ENCODE measurements at regions not wholly inside any gene's neighbourhood (a gene's known extent, or its start where the extent isn't known, plus 50 kb on each side); places are given as distances from the start of the nearest gene placed in this dataset.

DNA sequence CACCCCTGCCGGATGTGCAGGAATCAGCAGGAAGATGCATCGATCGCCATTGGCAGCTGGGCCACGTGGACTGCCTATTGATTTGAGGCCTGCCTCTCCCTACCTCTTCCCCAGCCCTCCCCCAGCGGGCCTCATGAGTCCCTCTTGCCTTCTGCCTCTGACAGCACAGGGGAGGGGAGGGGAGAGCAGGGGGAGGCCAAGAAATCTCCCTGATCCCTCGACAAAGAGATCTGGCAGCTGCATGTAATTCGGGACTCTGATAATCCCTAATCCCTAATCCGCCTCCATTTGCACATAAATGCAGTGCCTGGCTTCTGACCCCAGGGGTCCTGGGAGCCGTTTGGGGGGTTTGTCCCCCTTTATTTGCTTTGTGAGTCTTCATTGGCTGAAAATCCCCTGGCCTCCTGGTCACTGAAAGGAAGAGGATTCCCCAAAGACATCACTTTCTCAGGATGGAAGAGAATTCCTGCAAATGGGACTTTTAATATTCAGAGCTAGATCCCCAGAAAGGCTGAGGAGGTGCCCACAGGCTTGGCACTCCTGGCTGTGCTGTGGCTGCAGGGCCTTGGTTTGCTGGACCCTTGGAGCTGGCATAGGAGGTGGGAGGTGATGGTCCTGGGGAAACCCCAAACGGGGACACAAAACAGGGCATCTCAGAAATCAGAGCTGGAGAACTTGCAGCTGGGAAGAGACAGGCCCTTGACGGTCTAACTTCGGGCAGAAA lies 239.4 kb upstream of the POU3F1 start:
- H3K4me3 ChIP-seq (ENCODE audit: insufficient read length, low read depth), result no peak overlapping the region
- H3K9ac ChIP-seq (ENCODE audit: insufficient read length, low read depth), result no peak overlapping the region
- H3K9me3 ChIP-seq (ENCODE audit: insufficient read depth, low read length), result no peaks in the 10 kb centered on the region
- peaks cover 3% of the 10 kb centered on the region for H3K27me3 ChIP-seq (ENCODE audit: insufficient read depth, insufficient read length)
- H3K36me3 ChIP-seq (ENCODE audit: insufficient read depth, insufficient read length, low read length), result no peaks in the 10 kb centered on the region
- peak; percentile 95 for DNase-seq (ENCODE audit: low read depth, low spot score)
- TF ChIP-seq YY1 (IDR thresholded peaks at IDR 0.05; ENCODE audit: insufficient read depth, insufficient read length), result no peak
- TF ChIP-seq SUZ12 (IDR thresholded peaks at IDR 0.05; ENCODE audit: extremely low read depth, insufficient read depth, insufficient read length), result no peak
- TF ChIP-seq ZNF274 (IDR thresholded peaks at IDR 0.05; ENCODE audit: low read depth, low read length), result no peak
- peaks cover 11% of the 10 kb centered on the region for H3K4me1 ChIP-seq (ENCODE audit: insufficient read depth, insufficient read length)

DNA sequence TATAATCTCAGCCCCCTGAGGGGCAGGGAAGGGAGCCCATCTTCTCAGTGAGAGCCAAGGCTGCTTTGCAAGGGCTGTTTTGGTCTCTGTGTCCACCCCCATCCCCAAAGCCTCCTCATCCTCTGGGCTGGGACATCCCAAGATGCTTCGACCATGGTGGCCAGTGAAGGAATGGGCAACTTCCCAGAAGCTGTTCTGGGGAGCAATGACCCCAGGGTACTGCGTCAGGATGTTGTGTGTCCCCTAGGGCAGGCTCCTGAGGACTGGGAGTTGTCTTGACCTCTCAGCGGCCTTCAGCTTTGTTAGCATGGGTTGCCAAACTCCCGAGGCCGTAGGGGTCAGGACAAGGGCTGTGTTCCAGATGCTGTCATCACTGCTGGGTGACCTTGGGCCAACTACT lies 238.4 kb upstream of the POU3F1 start:
- no peak for DNase-seq (ENCODE audit: low read depth, low spot score)
- Histone ChIP-seq H3K4me1 (ENCODE audit: insufficient read depth, insufficient read length) (peaks cover 11% of the 10 kb centered on the region), H3K9ac (ENCODE audit: insufficient read length, low read depth) (no peak overlapping the region), H3K36me3 (ENCODE audit: insufficient read depth, insufficient read length, low read length) (no peaks in the 10 kb centered on the region), H3K9me3 (ENCODE audit: insufficient read depth, low read length) (no peaks in the 10 kb centered on the region), H3K27me3 (ENCODE audit: insufficient read depth, insufficient read length) (peaks cover 2% of the 10 kb centered on the region), H3K4me3 (ENCODE audit: insufficient read length, low read depth) (no peak overlapping the region)
- TF ChIP-seq ZNF274 (IDR thresholded peaks at IDR 0.05; ENCODE audit: low read depth, low read length) (no peak), YY1 (IDR thresholded peaks at IDR 0.05; ENCODE audit: insufficient read depth, insufficient read length) (no peak), SUZ12 (IDR thresholded peaks at IDR 0.05; ENCODE audit: extremely low read depth, insufficient read depth, insufficient read length) (no peak)

DNA sequence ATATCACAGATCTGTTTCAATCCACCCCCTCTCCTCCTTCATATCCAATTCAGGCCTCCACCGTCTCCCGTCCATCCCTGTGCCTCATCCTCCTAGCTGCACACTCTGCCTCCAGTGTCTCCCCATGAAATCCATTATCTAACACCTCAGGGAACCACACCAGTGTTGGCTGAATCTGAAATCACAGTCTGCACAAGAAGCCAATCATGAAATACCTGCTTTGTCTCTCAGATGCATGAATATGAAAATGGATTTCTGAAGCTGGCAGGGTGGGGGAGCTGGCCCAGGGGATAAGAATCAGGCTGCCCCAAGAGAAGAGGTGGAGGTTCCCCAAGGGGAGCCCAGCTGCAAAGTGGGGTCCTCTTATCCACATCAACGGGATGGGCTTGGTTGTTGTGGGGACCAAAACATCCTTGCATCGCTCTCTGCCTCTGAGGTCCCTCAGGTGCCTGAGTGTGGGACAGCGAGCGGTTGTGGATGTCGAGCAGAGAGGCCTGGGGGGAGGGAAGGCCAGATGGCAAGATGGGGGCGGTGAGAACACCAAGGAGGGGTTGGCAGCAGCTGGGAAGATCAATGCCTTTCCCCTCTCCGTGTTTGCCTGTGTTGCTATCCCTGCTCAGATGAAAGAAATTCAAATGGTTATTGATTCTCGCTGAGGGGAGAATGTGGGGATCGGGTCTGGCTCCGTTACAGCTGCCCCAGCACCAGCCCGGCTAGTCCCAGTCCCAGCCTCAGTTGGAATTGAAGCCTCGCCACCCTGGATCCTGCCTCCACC lies 237.3 kb upstream of the POU3F1 start:
- peaks cover 10% of the 10 kb centered on the region for H3K9me3 ChIP-seq (ENCODE audit: insufficient read depth, low read length)
- H3K9ac ChIP-seq (ENCODE audit: insufficient read length, low read depth), result no peak overlapping the region
- no peaks in the 10 kb centered on the region for H3K36me3 ChIP-seq (ENCODE audit: insufficient read depth, insufficient read length, low read length)
- no peak for TF ChIP-seq SUZ12 (IDR thresholded peaks at IDR 0.05; ENCODE audit: extremely low read depth, insufficient read depth, insufficient read length)
- no peak for TF ChIP-seq ZNF274 (IDR thresholded peaks at IDR 0.05; ENCODE audit: low read depth, low read length)
- no peak for TF ChIP-seq YY1 (IDR thresholded peaks at IDR 0.05; ENCODE audit: insufficient read depth, insufficient read length)
- H3K4me1 ChIP-seq (ENCODE audit: insufficient read depth, insufficient read length), result peaks cover 11% of the 10 kb centered on the region
- H3K27me3 ChIP-seq (ENCODE audit: insufficient read depth, insufficient read length), result no peaks in the 10 kb centered on the region
- DNase-seq (ENCODE audit: low read depth, low spot score), result no peak
- H3K4me3 ChIP-seq (ENCODE audit: insufficient read length, low read depth), result no peak overlapping the region

DNA sequence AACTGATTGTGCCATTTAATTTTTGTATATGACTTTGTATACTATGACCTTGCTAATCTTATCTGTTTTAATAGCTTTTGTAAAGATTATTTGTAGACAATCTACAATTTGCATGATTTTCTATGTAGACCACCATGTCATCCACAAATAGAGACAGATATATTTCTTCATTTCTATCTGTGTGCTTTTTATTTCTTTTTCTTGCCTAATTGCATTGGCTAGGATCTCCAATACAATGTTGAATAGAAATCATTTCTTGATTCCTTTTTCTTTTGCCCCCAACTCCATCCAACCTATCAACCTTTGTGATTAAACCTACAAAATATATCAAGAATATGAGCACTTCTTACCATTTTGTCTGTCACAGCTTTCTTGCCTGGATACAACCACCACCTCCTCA lies 232.6 kb upstream of the POU3F1 start:
- Histone ChIP-seq H3K4me1 (ENCODE audit: insufficient read depth, insufficient read length) (peaks cover 4% of the 10 kb centered on the region), H3K27me3 (ENCODE audit: insufficient read depth, insufficient read length) (no peaks in the 10 kb centered on the region), H3K9me3 (ENCODE audit: insufficient read depth, low read length) (peaks cover 29% of the 10 kb centered on the region), H3K4me3 (ENCODE audit: insufficient read length, low read depth) (no peak overlapping the region), H3K9ac (ENCODE audit: insufficient read length, low read depth) (no peak overlapping the region), H3K36me3 (ENCODE audit: insufficient read depth, insufficient read length, low read length) (no peaks in the 10 kb centered on the region)
- TF ChIP-seq SUZ12 (IDR thresholded peaks at IDR 0.05; ENCODE audit: extremely low read depth, insufficient read depth, insufficient read length), result no peak
- no peak for TF ChIP-seq YY1 (IDR thresholded peaks at IDR 0.05; ENCODE audit: insufficient read depth, insufficient read length)
- no peak for TF ChIP-seq ZNF274 (IDR thresholded peaks at IDR 0.05; ENCODE audit: low read depth, low read length)
- no peak for DNase-seq (ENCODE audit: low read depth, low spot score)

DNA sequence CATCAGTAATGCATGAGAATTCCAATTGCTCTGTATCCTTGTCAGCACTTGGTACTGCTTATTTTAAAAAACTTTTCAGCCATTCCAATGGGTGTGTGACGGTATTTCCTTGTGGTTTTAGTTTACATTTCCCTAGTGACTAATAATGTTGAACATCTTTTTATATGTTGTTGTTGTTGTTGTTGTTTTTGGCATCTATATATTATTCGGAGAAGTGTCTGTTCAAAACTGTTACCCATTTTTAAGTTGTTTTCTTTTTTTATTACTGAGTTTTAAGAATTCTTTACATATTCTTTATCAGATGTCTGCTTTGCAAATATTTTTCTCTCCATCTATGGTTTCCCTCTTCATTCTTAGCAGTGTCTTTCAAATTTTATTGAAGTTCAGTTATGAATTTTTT lies 231.1 kb upstream of the POU3F1 start:
- Histone ChIP-seq H3K4me1 (ENCODE audit: insufficient read depth, insufficient read length) (peaks cover 3% of the 10 kb centered on the region), H3K9me3 (ENCODE audit: insufficient read depth, low read length) (peaks cover 29% of the 10 kb centered on the region), H3K9ac (ENCODE audit: insufficient read length, low read depth) (no peak overlapping the region), H3K27me3 (ENCODE audit: insufficient read depth, insufficient read length) (no peaks in the 10 kb centered on the region), H3K36me3 (ENCODE audit: insufficient read depth, insufficient read length, low read length) (no peaks in the 10 kb centered on the region), H3K4me3 (ENCODE audit: insufficient read length, low read depth) (no peak overlapping the region)
- no peak for DNase-seq (ENCODE audit: low read depth, low spot score)
- TF ChIP-seq YY1 (IDR thresholded peaks at IDR 0.05; ENCODE audit: insufficient read depth, insufficient read length), result no peak
- TF ChIP-seq SUZ12 (IDR thresholded peaks at IDR 0.05; ENCODE audit: extremely low read depth, insufficient read depth, insufficient read length), result no peak
- no peak for TF ChIP-seq ZNF274 (IDR thresholded peaks at IDR 0.05; ENCODE audit: low read depth, low read length)

DNA sequence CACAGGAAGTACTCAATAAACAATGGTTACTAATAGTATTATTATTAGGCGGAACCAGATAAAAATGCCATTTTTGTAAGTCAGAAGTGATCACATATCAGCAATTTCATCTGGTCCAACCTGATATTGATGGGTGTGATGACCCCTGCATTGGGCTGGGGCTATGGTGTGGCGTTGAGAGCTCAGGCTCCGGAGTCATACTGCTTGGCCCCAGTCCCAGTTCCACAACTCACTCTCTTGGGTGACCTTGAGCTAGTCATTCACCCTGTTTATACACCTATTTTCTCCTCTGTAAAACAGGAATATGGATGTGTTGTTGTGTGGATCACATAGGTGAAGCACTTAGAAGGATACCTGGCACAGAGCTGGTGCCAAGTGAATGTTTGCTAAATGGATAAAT lies 229.4 kb upstream of the POU3F1 start:
- no peak for TF ChIP-seq SUZ12 (IDR thresholded peaks at IDR 0.05; ENCODE audit: extremely low read depth, insufficient read depth, insufficient read length)
- TF ChIP-seq YY1 (IDR thresholded peaks at IDR 0.05; ENCODE audit: insufficient read depth, insufficient read length), result no peak
- no peak for TF ChIP-seq ZNF274 (IDR thresholded peaks at IDR 0.05; ENCODE audit: low read depth, low read length)
- peaks cover 10% of the 10 kb centered on the region for H3K4me1 ChIP-seq (ENCODE audit: insufficient read depth, insufficient read length)

DNA sequence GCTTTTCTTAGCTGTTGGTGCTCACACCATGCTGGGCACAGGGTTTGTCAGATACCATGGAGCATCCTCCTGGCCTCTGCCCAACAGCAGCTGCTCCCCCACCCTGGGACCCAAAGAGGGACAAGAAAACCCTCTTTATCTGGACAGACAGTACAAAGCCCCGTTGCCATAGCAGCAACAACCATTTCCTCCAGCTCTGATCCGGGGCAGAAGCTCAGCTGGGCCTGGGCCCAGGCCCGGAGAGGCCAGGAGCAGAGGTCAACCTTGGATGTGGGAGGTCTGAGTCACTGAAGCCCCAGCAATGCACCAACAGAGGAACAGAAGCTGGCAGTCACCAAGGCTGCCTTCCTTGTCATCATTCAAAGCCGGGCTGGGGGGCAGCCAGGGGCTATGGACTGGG lies 228.4 kb upstream of the POU3F1 start:
- no peak for DNase-seq (ENCODE audit: low read depth, low spot score)
- TF ChIP-seq ZNF274 (IDR thresholded peaks at IDR 0.05; ENCODE audit: low read depth, low read length) (no peak), YY1 (IDR thresholded peaks at IDR 0.05; ENCODE audit: insufficient read depth, insufficient read length) (no peak), SUZ12 (IDR thresholded peaks at IDR 0.05; ENCODE audit: extremely low read depth, insufficient read depth, insufficient read length) (no peak)
- H3K4me3 ChIP-seq (ENCODE audit: insufficient read length, low read depth), result no peak overlapping the region
- peaks cover 17% of the 10 kb centered on the region for H3K4me1 ChIP-seq (ENCODE audit: insufficient read depth, insufficient read length)
- no peaks in the 10 kb centered on the region for H3K27me3 ChIP-seq (ENCODE audit: insufficient read depth, insufficient read length)
- H3K9ac ChIP-seq (ENCODE audit: insufficient read length, low read depth), result no peak overlapping the region
- peaks cover 29% of the 10 kb centered on the region for H3K9me3 ChIP-seq (ENCODE audit: insufficient read depth, low read length)
- no peaks in the 10 kb centered on the region for H3K36me3 ChIP-seq (ENCODE audit: insufficient read depth, insufficient read length, low read length)

More for the DNA sequence above, 229.4 kb upstream of the POU3F1 start:
- Histone ChIP-seq H3K27me3 (ENCODE audit: insufficient read depth, insufficient read length) (no peaks in the 10 kb centered on the region), H3K9ac (ENCODE audit: insufficient read length, low read depth) (no peak overlapping the region), H3K9me3 (ENCODE audit: insufficient read depth, low read length) (peaks cover 29% of the 10 kb centered on the region), H3K4me3 (ENCODE audit: insufficient read length, low read depth) (no peak overlapping the region), H3K36me3 (ENCODE audit: insufficient read depth, insufficient read length, low read length) (no peaks in the 10 kb centered on the region)
- DNase-seq (ENCODE audit: low read depth, low spot score), result no peak
